VCaP (cell line): ENCODE measurements at regions not wholly inside any gene's neighbourhood (a gene's known extent, or its start where the extent isn't known, plus 50 kb on each side); places are given as distances from the start of the nearest gene placed in this dataset.

Source experiments
- H3K27ac ChIP-seq: fragments of 450-650 bp; 2 replicates; pipeline ENCODE4 v1.5.1; 2017
- CTCF ChIP-seq: fragments of 450-650 bp; conservative IDR thresholded peaks from 2 replicates; pipeline ENCODE4 v1.5.1; 2017; ENCODE audit warnings: mild to moderate bottlenecking, moderate library complexity

GRCh38 chrX:35664833-35665232 is 133.3 kb upstream of the MAGEB16 start:
- TF ChIP-seq CTCF: no peak
- H3K27ac ChIP-seq: no peak overlapping the region

GRCh38 chrX:35665311-35665710 is 132.8 kb upstream of the MAGEB16 start:
- no peak for TF ChIP-seq CTCF
- no peak overlapping the region for H3K27ac ChIP-seq

- H3K27ac ChIP-seq: no peak overlapping the region
- TF ChIP-seq CTCF: no peak
Observed at GRCh38 chrX:35670889-35671288, 127.3 kb upstream of the MAGEB16 start.

GRCh38 chrX:35675151-35675550 is 123.0 kb upstream of the MAGEB16 start:
- TF ChIP-seq CTCF: no peak
- H3K27ac ChIP-seq: no peak overlapping the region

- TF ChIP-seq CTCF: no peak
- H3K27ac ChIP-seq: no peak overlapping the region
Observed at GRCh38 chrX:35680940-35681346, 117.2 kb upstream of the MAGEB16 start.

- no peak overlapping the region for H3K27ac ChIP-seq
- no peak for TF ChIP-seq CTCF
Observed at GRCh38 chrX:35682476-35682875, 115.7 kb upstream of the MAGEB16 start.

GRCh38 chrX:35696760-35697234 is 101.3 kb upstream of the MAGEB16 start:
- no peak for TF ChIP-seq CTCF
- no peak overlapping the region for H3K27ac ChIP-seq

GRCh38 chrX:35699642-35700041 is 98.5 kb upstream of the MAGEB16 start:
- no peak overlapping the region for H3K27ac ChIP-seq
- no peak for TF ChIP-seq CTCF
